ENCODE measurements at regions not wholly inside any gene's neighbourhood (a gene's known extent, or its start where the extent isn't known, plus 50 kb on each side); places are given as distances from the start of the nearest gene placed in this dataset.

- no peaks in the 10 kb centered on the region for H3K36me3 ChIP-seq (ENCODE audit: control insufficient read depth, insufficient read depth, low read length)
- H3K4me1 ChIP-seq, result no peaks in the 10 kb centered on the region
- H3K4me2 ChIP-seq (ENCODE audit: low read length), result no peak overlapping the region
- H3K4me3 ChIP-seq (ENCODE audit: low read depth, low read length), result no peak overlapping the region
- H3K9ac ChIP-seq, result no peak overlapping the region
- H3K79me2 ChIP-seq, result no peaks in the 10 kb centered on the region
- H3K9me3 ChIP-seq (ENCODE audit: control insufficient read depth, low read length), result no peaks in the 10 kb centered on the region
- H3K27me3 ChIP-seq (ENCODE audit: control insufficient read depth, insufficient read depth, low read length), result no peaks in the 10 kb centered on the region
- no peak for TF ChIP-seq CTCF (IDR thresholded peaks at IDR 0.05)
- H3K27ac ChIP-seq, result no peak overlapping the region
- H2AFZ ChIP-seq, result no peak overlapping the region
These were observed 767.9 kb upstream of the SLITRK6 start for GRCh38 chr13:86567119-86567518.

DNA sequence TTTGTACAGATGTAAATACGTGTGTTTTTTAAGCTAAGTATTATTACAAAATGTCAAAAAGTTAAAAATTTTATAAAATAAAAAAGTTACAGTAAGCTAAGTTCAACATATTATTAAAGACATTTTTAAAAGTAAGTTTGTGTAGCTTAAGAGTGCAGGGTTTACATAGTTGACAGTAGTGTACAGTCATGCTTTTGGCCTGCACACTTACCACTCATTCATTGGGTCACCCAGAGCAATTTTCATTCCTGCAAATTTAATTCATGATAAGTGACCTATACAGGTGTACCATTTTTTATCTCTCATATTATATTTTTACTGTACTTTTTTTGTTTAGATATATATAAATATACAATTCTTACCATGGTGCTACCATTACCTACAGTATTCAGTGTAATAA is 769.9 kb upstream of the SLITRK6 start:
- no peak overlapping the region for H3K4me3 ChIP-seq (ENCODE audit: low read depth, low read length)
- H3K4me1 ChIP-seq, result no peaks in the 10 kb centered on the region
- no peak for TF ChIP-seq CTCF (IDR thresholded peaks at IDR 0.05)
- H3K27me3 ChIP-seq (ENCODE audit: control insufficient read depth, insufficient read depth, low read length), result no peaks in the 10 kb centered on the region
- H3K9ac ChIP-seq, result no peak overlapping the region
- no peak overlapping the region for H3K4me2 ChIP-seq (ENCODE audit: low read length)
- H3K27ac ChIP-seq, result no peak overlapping the region
- no peaks in the 10 kb centered on the region for H3K9me3 ChIP-seq (ENCODE audit: control insufficient read depth, low read length)
- H3K36me3 ChIP-seq (ENCODE audit: control insufficient read depth, insufficient read depth, low read length), result no peaks in the 10 kb centered on the region
- no peak overlapping the region for H2AFZ ChIP-seq
- no peaks in the 10 kb centered on the region for H3K79me2 ChIP-seq

DNA sequence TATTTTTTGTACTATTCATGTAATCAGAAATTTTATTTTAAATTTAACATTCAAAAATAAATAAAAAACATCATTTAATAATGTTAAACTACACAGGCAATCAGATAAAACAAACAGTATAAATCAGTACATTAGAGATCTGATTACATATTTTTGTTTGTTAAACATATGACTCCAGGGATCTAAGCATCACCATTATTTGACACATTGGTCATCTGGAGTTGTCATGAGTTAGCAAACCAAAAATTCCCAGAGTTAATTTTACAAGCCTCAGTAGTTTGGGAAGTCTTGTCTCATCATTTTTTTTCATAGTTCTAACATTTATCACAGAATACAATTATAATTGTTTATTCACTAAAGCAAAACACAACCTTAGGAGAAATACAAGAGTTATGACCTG is 770.8 kb upstream of the SLITRK6 start:
- H3K79me2 ChIP-seq, result no peaks in the 10 kb centered on the region
- H3K4me1 ChIP-seq, result no peaks in the 10 kb centered on the region
- H3K27ac ChIP-seq, result no peak overlapping the region
- H3K9me3 ChIP-seq (ENCODE audit: control insufficient read depth, low read length), result no peaks in the 10 kb centered on the region
- no peaks in the 10 kb centered on the region for H3K27me3 ChIP-seq (ENCODE audit: control insufficient read depth, insufficient read depth, low read length)
- no peaks in the 10 kb centered on the region for H3K36me3 ChIP-seq (ENCODE audit: control insufficient read depth, insufficient read depth, low read length)
- no peak overlapping the region for H2AFZ ChIP-seq
- no peak overlapping the region for H3K4me2 ChIP-seq (ENCODE audit: low read length)
- no peak overlapping the region for H3K4me3 ChIP-seq (ENCODE audit: low read depth, low read length)
- no peak for TF ChIP-seq CTCF (IDR thresholded peaks at IDR 0.05)
- no peak overlapping the region for H3K9ac ChIP-seq

DNA sequence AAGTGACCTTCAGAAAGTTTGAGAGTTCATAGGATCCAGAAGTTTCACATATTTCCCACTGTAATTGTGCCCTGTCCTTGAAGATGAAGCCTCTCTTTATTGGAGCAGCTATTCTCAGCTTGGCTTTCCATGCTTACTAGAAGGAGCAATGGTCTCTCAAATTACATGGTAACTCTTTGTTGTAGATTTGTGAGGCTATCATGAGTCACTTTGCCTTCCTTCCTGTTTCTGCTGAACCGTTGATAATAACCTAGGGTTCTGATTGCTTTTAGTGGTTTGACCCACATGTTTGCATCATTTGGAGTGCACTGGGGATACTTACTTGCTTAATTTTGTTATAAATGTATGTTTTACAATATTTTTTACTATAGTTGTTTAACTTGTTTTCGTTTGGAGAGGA is 772.9 kb upstream of the SLITRK6 start:
- Histone ChIP-seq H3K36me3 (ENCODE audit: control insufficient read depth, insufficient read depth, low read length) (no peaks in the 10 kb centered on the region), H3K4me2 (ENCODE audit: low read length) (no peak overlapping the region), H2AFZ (no peak overlapping the region), H3K4me1 (no peaks in the 10 kb centered on the region), H3K9me3 (ENCODE audit: control insufficient read depth, low read length) (no peaks in the 10 kb centered on the region), H3K4me3 (ENCODE audit: low read depth, low read length) (no peak overlapping the region), H3K27me3 (ENCODE audit: control insufficient read depth, insufficient read depth, low read length) (no peaks in the 10 kb centered on the region), H3K79me2 (no peaks in the 10 kb centered on the region), H3K9ac (no peak overlapping the region), H3K27ac (no peak overlapping the region)
- no peak for TF ChIP-seq CTCF (IDR thresholded peaks at IDR 0.05)

DNA sequence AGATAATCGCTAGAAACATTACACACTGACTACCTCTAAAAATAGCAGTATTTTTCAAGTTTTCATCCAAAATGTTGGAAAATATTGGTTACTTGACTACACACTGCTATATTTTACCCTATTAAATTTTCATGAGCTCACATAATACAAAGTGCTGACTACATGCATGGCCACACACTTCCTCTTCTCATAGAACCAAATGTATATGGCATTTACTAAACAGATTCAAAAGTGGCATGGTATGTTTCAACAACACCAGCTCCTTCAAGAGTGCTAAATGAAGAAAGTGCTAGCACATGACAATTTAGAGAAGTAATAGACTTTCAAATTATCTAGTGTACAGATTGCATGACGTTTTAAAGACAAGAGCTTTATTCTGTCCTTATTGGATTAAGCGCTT is 780.4 kb upstream of the SLITRK6 start:
- Histone ChIP-seq H3K36me3 (ENCODE audit: control insufficient read depth, insufficient read depth, low read length) (no peaks in the 10 kb centered on the region), H3K27ac (no peak overlapping the region), H3K4me2 (ENCODE audit: low read length) (no peak overlapping the region)

More for the DNA sequence above, 780.4 kb upstream of the SLITRK6 start:
- H3K9ac ChIP-seq, result no peak overlapping the region
- H3K4me1 ChIP-seq, result no peaks in the 10 kb centered on the region
- no peaks in the 10 kb centered on the region for H3K79me2 ChIP-seq
- H3K4me3 ChIP-seq (ENCODE audit: low read depth, low read length), result no peak overlapping the region
- H2AFZ ChIP-seq, result no peak overlapping the region
- H3K9me3 ChIP-seq (ENCODE audit: control insufficient read depth, low read length), result no peaks in the 10 kb centered on the region
- H3K27me3 ChIP-seq (ENCODE audit: control insufficient read depth, insufficient read depth, low read length), result no peaks in the 10 kb centered on the region
- TF ChIP-seq CTCF (IDR thresholded peaks at IDR 0.05), result no peak

Measured in parathyroid adenoma (tissue), 2 donors.